SK-N-MC (cell line): ENCODE measurements at regions not wholly inside any gene's neighbourhood (a gene's known extent, or its start where the extent isn't known, plus 50 kb on each side); places are given as distances from the start of the nearest gene placed in this dataset.
"Not testable (repeated sequence)": the region's sequence is repeated elsewhere in the genome, so short reads cannot be mapped to it uniquely, and the experiment has no call there.

Source experiments
- EZH2 ChIP-seq: fragments of 200-600 bp; sonication (generic); IDR thresholded peaks from one replicate; pipeline ENCODE4 v1.6.1; 2017; ENCODE audit warnings: antibody characterized with exemption
- FOXP2 ChIP-seq: optimal IDR thresholded peaks from 2 replicates; pipeline ENCODE3; 2011; ENCODE audit warnings: mild to moderate bottlenecking, moderate library complexity; ENCODE audit not compliant: insufficient read depth; ENCODE audit errors: extremely low read length, control extremely low read depth
- POLR2AphosphoS5 ChIP-seq: IDR thresholded peaks from 2 replicates; pipeline ENCODE4 v1.6.1; 2012; ENCODE audit warnings: mild to moderate bottlenecking, low read depth, low read length, borderline replicate concordance

GRCh38 chr5:125253634-125254033 lies 507.2 kb upstream of the ZNF608 start:
- not testable (repeated sequence) for TF ChIP-seq POLR2AphosphoS5, EZH2, FOXP2
